Upper lobe of left lung (tissue), 4 donors: ENCODE measurements at regions not wholly inside any gene's neighbourhood (a gene's known extent, or its start where the extent isn't known, plus 50 kb on each side); places are given as distances from the start of the nearest gene placed in this dataset.

Experiments used
- CTCF ChIP-seq, 6 experiments: fragments of 450-650 bp in 4 of 6; fragments of 200-600 bp in 2 of 6; sonication (generic) in 2 of 6; IDR thresholded peaks; one replicate each; pipeline ENCODE4 v1.5.1; 2016 to 2019; ENCODE audit warnings: antibody characterized with exemption in 6 of 6
- EP300 ChIP-seq, 4 donors: sonication (generic); formaldehyde crosslinking; IDR thresholded peaks; one replicate each; pipeline ENCODE4 v1.5.1; 2017; ENCODE audit warnings: antibody characterized with exemption in 4 of 4, control low read depth in 2 of 4
- POLR2A ChIP-seq, 4 donors: fragments of 450-650 bp; IDR thresholded peaks; one replicate each; pipeline ENCODE4 v1.5.1; 2016 to 2017; ENCODE audit warnings: antibody characterized with exemption in 4 of 4, mild to moderate bottlenecking in 2 of 4

DNA sequence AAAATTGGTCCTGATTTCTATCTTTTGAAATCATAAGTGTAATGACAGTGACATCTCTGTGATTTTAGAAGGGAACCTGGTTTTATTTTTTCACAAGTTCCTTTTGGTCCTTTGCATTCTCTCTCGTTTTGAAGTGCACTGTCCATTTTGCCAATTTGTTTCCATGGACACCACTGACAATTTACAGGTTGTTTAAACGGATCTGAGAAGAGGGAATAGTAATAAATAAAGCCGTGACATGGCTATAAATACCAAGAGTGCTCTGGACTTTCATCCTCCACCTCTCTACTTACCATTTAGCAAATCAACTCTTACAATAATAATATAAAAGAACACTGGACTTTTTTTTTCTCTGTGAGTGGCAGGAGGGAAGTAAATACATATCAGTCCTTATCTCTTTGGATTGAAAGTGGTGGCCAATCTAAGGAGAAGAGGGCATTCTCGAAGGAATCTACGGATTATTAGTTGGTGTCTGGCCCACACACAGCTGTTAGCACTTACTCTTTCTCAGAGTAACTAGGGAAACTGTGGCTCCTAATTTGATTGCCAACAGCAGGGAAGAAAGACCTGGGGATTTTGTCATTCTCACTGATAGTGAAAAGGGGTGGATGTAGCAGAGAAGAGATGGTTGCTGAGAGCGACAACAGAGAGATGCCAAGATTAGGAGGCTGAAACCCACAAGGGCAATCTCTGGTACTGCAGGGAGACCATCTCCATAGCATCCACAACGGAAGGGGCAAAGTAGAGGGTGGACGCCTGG, 108.7 kb upstream of the FSHR start:
- TF ChIP-seq CTCF (IDR thresholded peaks at IDR 0.05) (no peak), POLR2A (IDR thresholded peaks at IDR 0.05) (no peak), EP300 (IDR thresholded peaks at IDR 0.05) (no peak)
